Memory B cell (primary cell): ENCODE measurements at regions not wholly inside any gene's neighbourhood (a gene's known extent, or its start where the extent isn't known, plus 50 kb on each side); places are given as distances from the start of the nearest gene placed in this dataset.

Experiments
- ATAC-seq: fragments of 150-1000 bp; cut with Tn5 transposase; 2 replicates; pipeline ENCODE4 v1.10.0; 2021; ENCODE audit warnings: low read depth, mild to moderate bottlenecking, moderate library complexity
- DNase-seq, 2 donors: peaks; one replicate each; pipeline ENCODE4 v3.0.0; 2022; ENCODE audit warnings: low spot score in 2 of 2
- H3K27ac Mint-ChIP-seq: one replicate; pipeline ENCODE4 v1.8.0; 2022; ENCODE audit warnings: mild to moderate bottlenecking, moderate library complexity, mixed read lengths
- H3K27me3 Mint-ChIP-seq: one replicate; pipeline ENCODE4 v1.8.0; 2022; ENCODE audit warnings: mixed read lengths
- H3K36me3 Mint-ChIP-seq: one replicate; pipeline ENCODE4 v1.8.0; 2022; ENCODE audit warnings: mild to moderate bottlenecking, mixed read lengths
- H3K4me1 Mint-ChIP-seq: one replicate; pipeline ENCODE4 v1.8.0; 2022; ENCODE audit warnings: mixed read lengths
- H3K4me3 Mint-ChIP-seq: one replicate; pipeline ENCODE4 v1.8.0; 2022; ENCODE audit warnings: mild to moderate bottlenecking, moderate library complexity, mixed read lengths
- H3K9me3 Mint-ChIP-seq: one replicate; pipeline ENCODE4 v1.8.0; 2022; ENCODE audit warnings: mixed read lengths

DNA sequence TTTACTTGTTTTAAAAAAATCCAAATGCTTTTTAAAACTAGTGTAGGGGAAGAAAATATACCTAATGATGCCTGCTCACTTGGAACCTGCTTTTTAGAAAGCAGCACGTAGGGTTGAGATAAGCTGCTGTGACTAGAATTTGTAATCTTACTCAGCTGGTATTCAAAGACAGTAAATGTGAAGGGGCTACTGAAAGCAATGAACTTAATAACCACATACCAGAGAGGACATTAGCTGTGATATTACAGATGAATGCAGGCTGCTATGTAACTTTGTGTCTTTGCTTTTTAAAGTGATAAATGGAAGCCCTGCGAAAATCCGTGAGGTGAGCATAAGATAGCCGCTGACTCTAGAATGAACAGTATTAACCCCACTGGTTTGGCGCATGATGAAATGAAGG, 124.1 kb downstream of the TRIML1 start:
- Mint-ChIP-seq H3K9me3 (peaks cover 10% of the 10 kb centered on the region), H3K4me1 (no peaks in the 10 kb centered on the region), H3K27me3 (no peaks in the 10 kb centered on the region), H3K36me3 (no peaks in the 10 kb centered on the region), H3K27ac (no peak overlapping the region), H3K4me3 (no peak overlapping the region)
- DNase-seq = no peak
- ATAC-seq = no peak

DNA sequence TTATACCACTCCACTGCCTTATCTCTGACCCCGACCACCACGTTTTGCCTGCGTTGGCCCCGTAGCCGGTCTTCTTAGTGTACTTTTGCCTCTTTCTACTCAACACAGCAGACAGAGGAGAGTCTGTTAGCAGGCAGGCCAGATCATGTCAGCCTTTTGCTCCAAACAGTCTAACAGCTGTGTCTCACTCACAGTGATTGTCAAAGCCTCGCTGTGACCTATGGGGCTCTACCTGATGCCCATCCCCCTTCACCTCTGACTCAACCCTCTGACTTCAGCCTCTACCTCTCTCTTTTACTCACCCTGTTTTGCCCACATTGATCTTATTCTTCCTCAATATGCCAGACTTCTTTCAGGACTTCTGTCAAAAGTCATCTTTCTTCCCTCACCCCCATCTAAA, 127.1 kb downstream of the TRIML1 start:
- H3K36me3 Mint-ChIP-seq = no peaks in the 10 kb centered on the region
- H3K27me3 Mint-ChIP-seq = no peaks in the 10 kb centered on the region
- no peak for ATAC-seq
- peaks cover 10% of the 10 kb centered on the region for H3K9me3 Mint-ChIP-seq
- H3K4me1 Mint-ChIP-seq = no peaks in the 10 kb centered on the region
- no peak overlapping the region for H3K27ac Mint-ChIP-seq
- no peak overlapping the region for H3K4me3 Mint-ChIP-seq
- DNase-seq = no peak

DNA sequence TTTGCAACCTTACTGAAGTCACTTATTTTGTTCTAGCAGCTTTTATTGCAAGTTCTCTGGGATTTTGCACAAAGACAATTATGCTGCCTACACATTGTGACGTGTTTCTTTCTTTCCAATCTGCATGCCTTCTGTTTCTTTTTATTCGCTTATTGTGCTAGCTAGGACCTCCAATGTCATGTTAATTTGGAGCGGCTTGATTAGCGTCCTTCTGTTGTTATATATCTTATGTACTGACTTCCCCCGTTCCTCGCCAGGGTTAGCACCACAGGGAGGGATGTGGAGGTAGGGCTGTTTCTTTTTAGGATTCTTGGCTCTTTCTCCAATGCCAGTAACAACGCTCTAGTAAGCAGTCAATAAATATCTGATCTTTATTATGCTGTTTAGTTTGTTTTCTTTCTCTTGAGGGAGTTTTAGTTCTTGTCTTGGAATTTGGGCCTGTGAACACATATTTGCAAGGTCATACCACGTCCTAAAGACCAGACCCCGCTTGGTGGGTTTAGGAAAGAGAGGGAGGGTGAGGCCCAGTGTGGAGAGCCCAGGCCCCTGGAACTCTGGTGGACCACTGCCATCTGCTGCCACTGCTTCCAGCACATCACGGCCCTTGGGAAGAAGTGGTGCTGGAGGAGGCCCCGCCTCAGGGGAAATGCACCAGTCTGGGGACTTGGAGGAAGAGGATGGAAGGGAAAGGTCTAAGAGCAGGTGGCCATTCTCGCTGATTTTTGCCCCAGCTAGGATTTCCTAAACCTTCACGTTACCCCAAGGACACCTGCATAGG, 129.1 kb downstream of the TRIML1 start:
- Mint-ChIP-seq H3K4me3 (no peak overlapping the region), H3K27me3 (no peaks in the 10 kb centered on the region)
- no peak for ATAC-seq

DNA sequence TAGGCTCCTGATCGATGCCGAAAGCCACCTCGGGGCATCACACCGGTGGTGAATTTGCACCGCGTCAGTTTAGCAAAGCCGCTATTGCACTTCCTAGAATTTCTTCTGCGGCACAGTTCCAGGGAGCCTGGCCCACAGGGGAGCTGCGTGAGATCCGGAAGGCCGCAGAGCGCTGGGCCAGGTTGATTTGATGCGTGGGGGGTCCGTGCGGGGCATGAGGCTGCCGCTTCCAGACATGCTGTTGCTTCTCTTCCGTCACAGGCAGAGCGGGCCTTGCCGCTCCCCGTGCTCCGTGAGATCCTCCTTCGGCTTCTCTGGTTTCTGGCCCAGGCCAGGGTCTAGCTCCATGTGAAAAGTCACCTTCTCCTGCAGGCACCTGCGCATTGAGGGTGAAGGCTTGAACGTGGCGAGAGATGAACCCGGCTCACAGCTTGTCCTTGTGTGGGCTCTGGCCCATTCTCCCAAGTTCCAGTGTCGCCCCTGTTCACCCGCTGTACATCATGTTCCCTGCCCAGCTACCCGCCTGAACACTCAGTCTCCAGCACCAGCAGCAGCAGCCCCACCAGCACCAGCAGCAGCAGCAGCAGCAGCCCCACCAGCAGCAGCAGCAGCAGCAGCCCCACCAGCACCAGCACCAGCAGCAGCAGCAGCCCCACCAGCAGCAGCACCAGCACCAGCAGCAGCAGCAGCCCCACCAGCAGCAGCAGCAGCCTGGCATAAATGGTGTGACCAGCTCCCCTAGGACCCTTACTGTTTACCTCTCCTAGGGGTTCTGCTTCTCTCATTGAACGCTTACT, 131.2 kb downstream of the TRIML1 start:
- no peaks in the 10 kb centered on the region for H3K27me3 Mint-ChIP-seq
- DNase-seq (no peak), ATAC-seq (no peak)
- no peak overlapping the region for H3K27ac Mint-ChIP-seq
- no peak overlapping the region for H3K4me3 Mint-ChIP-seq
- peaks cover 7% of the 10 kb centered on the region for H3K9me3 Mint-ChIP-seq
- no peaks in the 10 kb centered on the region for H3K36me3 Mint-ChIP-seq
- no peaks in the 10 kb centered on the region for H3K4me1 Mint-ChIP-seq

More for the DNA sequence above, 129.1 kb downstream of the TRIML1 start:
- H3K4me1 Mint-ChIP-seq = no peaks in the 10 kb centered on the region
- peaks cover 10% of the 10 kb centered on the region for H3K9me3 Mint-ChIP-seq
- DNase-seq = no peak
- no peak overlapping the region for H3K27ac Mint-ChIP-seq
- no peaks in the 10 kb centered on the region for H3K36me3 Mint-ChIP-seq

DNA sequence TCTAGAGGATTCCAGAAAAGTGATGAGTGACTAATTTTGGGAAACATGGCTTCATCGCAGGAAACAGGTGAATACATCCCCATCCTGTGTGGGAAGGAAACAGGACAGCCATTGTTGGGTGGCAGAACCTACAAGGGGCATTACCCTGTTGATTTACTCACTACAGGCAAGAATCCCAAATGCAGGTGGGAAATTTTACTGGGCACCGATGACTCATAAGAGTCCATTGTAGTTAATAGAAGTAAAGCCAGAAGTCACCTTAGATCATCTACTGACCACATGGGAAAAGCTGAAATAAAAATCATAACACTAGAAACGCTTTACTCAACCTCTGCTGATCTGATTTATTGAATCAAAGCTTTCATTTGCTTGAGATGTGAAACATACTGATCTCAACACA, 136.4 kb downstream of the TRIML1 start:
- Mint-ChIP-seq H3K36me3 (no peaks in the 10 kb centered on the region), H3K9me3 (peaks cover 1% of the 10 kb centered on the region), H3K27me3 (peaks cover 2% of the 10 kb centered on the region), H3K4me1 (no peaks in the 10 kb centered on the region), H3K27ac (no peak overlapping the region), H3K4me3 (no peak overlapping the region)
- ATAC-seq (no peak), DNase-seq (no peak)

DNA sequence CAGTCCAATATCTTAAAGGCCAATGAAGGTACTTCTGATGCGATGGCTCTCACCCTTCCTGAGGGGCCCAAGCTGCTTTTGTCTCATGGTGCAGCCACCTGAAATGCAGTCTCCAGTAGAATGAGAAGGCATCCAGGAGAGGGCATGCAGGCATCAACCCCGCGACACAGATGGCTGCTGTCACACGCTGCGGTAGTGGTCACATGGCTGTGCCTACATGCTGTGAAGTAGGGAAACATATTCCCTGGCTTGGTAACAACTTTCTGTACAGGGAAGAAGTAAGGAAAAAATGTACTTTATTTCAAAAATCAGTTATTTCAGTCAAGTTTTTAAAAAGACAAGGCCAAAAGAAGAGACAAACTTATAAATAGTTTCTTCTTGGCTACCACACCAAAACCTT, 139.9 kb downstream of the TRIML1 start:
- peaks cover 2% of the 10 kb centered on the region for H3K27me3 Mint-ChIP-seq
- H3K4me3 Mint-ChIP-seq = no peak overlapping the region
- DNase-seq (no peak), ATAC-seq (no peak)
- H3K9me3 Mint-ChIP-seq = peaks cover 1% of the 10 kb centered on the region
- H3K27ac Mint-ChIP-seq = no peak overlapping the region
- no peaks in the 10 kb centered on the region for H3K36me3 Mint-ChIP-seq
- H3K4me1 Mint-ChIP-seq = no peaks in the 10 kb centered on the region

DNA sequence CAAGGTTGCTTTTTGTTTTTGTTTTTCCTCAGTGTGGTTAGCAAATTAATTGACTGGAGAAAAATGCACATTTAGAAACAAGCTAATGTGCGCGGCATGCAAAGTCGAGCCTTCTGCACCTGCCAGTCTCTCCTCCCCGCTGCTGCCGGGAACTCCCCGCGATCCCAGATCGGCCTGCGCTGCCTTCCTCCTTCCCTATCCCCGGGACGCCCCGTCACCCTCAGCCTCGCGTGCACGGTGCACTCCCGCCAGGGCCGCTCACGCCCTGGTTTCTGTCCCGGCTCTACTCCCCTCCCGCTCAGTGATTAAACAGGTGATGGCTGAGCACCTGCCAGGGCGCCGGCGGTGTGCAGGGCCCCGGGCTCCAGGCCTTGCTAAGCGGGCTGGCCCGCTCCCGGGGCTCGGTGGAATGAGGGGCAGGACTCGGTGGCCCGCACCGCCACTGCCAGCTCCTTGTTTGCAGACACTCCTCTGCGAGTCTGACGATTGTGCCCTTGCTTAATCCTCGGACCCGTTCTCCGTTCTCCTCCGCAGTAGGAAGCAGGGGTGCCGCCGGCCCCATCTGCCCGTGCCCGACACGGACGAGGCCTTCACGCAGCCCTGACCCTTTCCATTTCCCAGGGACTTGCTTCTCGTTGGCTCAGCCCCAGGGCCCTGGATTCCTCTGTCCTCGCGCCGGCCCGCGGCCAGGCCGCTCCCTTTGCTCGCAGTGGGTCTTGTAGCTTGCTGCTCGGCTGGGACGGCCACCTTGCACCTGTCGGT, 143.4 kb downstream of the TRIML1 start:
- Mint-ChIP-seq H3K27me3 (peaks cover 2% of the 10 kb centered on the region), H3K4me3 (no peak overlapping the region), H3K36me3 (no peaks in the 10 kb centered on the region), H3K27ac (no peak overlapping the region), H3K9me3 (peaks cover 3% of the 10 kb centered on the region), H3K4me1 (no peaks in the 10 kb centered on the region)
- ATAC-seq (no peak), DNase-seq (no peak)

DNA sequence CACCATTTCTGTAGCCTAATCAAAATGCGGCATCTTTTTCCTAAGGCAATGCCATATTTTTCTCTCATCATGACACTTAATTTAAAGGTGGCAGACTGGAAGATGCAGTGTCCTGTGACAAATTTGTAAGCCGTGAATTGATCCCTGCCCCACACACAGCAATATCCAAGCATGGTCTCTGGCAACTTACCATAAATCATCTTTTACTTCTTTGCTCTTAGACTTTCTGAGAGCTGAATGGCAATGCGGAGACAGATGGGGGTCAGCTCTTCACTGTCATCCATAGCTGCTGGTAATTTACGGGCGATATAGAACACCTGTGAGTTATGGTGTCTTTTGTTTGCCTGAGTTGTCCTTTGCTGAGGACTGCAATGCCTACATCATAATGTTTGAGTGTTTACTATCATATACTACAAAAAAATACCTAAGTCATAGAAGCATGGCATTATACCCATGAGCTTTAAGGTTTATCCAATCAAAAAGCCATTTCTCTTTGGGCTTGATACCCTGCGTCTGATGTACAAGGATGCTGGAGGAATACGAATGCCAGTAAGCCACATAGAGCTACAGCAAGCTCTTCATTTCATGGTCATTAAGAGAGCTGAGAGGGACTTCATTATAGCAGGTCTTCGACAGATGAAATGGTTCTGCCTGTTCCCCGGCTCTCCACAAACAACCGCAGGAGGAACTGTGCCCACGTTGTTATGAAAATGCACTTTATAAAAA, 148.1 kb downstream of the TRIML1 start:
- no peaks in the 10 kb centered on the region for H3K36me3 Mint-ChIP-seq
- H3K4me3 Mint-ChIP-seq = no peak overlapping the region
- peaks cover 5% of the 10 kb centered on the region for H3K9me3 Mint-ChIP-seq
- H3K27me3 Mint-ChIP-seq = no peaks in the 10 kb centered on the region
- H3K27ac Mint-ChIP-seq = no peak overlapping the region
- ATAC-seq = no peak
- no peak for DNase-seq
- H3K4me1 Mint-ChIP-seq = no peaks in the 10 kb centered on the region

DNA sequence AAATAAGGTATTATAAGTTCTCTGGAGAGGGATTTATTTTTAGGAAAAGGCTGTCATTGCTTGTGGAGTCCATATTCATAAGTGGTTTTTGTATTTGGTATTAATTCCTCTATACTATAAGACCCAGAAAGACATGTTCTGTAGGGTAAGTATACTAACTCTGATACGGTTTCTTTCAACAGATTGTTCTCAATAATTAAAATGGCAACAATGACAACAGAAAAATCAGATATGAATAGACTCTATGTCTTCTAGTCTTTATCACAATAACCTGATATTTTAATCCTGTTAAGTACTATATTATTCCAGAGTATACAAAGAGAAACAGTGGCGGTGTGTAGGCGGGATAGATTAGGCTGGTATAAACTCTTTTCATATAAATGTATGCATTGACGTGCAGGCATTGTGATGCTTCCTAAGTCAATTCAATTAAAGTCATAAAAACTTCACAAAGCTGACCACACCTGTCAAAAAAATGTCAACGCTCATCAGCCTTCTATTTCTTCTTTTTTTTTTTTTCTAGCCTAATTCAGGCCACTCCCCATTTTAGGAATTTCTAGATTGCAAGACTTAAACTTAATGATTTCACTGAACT, 150.4 kb downstream of the TRIML1 start:
- no peaks in the 10 kb centered on the region for H3K36me3 Mint-ChIP-seq
- no peak overlapping the region for H3K27ac Mint-ChIP-seq
- peaks cover 5% of the 10 kb centered on the region for H3K9me3 Mint-ChIP-seq
- DNase-seq (no peak), ATAC-seq (no peak)
- no peaks in the 10 kb centered on the region for H3K4me1 Mint-ChIP-seq
- no peaks in the 10 kb centered on the region for H3K27me3 Mint-ChIP-seq
- H3K4me3 Mint-ChIP-seq = no peak overlapping the region

DNA sequence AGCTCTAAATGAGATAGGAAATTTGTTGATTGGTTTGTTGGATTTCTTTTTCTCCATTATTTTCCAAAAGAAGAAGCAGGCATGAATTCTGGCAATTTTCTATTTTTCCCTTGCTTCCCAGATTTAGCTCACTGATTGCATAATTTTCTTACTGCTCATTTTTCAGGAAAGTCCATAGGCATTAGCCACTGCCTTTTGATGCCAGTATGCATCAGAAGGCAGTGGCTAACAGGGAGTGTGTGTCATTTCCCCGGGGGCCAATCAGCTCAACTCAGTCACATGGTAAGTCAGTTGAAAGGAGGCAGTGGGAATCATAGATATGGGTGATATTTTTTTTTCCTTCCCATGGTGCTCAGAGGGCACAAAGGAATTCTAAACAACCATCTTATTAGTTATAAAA, 156.7 kb downstream of the TRIML1 start:
- H3K4me1 Mint-ChIP-seq = no peaks in the 10 kb centered on the region
- no peaks in the 10 kb centered on the region for H3K36me3 Mint-ChIP-seq
- no peak overlapping the region for H3K27ac Mint-ChIP-seq
- DNase-seq (no peak), ATAC-seq (no peak)
- H3K9me3 Mint-ChIP-seq = no peaks in the 10 kb centered on the region
- H3K4me3 Mint-ChIP-seq = no peak overlapping the region
- H3K27me3 Mint-ChIP-seq = no peaks in the 10 kb centered on the region

DNA sequence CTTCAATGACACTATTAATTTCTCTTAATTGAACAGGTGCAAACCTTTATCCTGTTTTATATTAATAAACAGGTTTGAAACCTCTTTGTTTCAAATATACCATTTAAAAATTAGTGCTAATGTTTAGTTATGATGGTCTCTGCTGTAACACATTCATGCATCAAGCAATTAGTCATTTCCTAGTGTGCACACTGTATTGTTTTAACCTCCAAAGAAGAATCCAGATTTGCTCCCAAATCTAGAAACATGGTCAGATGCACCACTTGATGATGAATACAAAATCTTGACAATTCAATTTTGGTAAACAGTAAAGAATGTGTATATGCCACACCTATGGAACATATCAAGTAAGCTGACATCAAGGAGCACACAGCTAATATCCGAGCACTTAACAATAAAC, 157.1 kb downstream of the TRIML1 start:
- no peaks in the 10 kb centered on the region for H3K27me3 Mint-ChIP-seq
- H3K36me3 Mint-ChIP-seq = no peaks in the 10 kb centered on the region
- no peak overlapping the region for H3K4me3 Mint-ChIP-seq
- H3K27ac Mint-ChIP-seq = no peak overlapping the region
- DNase-seq = no peak
- no peaks in the 10 kb centered on the region for H3K9me3 Mint-ChIP-seq
- H3K4me1 Mint-ChIP-seq = no peaks in the 10 kb centered on the region
- ATAC-seq = no peak

DNA sequence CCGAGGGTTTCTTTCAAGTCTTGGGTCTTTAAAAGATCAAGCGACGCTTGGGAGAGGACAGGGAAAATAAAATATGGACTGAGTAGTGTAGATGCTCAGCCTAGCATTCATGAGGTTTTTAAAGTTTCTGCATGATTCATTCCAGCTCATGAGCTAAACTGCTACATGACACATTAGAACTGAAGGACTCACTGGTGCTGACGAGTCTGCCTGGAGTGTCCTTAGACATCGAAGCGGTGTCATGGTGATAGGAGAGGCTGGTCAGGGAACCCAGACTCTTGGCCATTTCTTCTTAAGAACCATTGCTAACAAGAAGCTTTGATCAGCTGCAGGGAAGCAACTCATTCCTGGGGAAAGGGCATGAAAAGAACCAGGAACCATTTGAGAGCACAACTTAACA, 158.6 kb downstream of the TRIML1 start:
- Mint-ChIP-seq H3K9me3 (no peaks in the 10 kb centered on the region), H3K4me1 (no peaks in the 10 kb centered on the region), H3K27ac (no peak overlapping the region), H3K4me3 (no peak overlapping the region), H3K27me3 (no peaks in the 10 kb centered on the region), H3K36me3 (no peaks in the 10 kb centered on the region)
- ATAC-seq (no peak), DNase-seq (no peak)

DNA sequence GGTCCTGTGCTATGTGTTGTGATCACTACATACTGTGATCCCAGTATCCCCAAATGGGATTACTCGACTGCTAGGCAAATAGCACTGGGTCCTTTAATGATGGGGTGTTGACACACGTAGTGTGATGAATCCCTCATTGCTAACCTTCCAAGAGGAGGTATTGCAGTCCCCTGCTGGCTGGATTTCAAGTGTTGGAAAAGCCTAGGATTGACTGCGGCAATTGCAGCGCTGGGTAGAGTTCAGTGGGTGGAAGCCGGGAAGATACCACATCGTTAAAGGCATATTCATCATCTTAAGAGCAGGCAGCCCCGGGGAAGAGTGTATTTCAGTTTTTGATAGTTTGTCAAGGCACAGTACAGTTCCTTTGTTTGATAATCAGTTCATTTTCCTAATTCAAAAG, 159.9 kb downstream of the TRIML1 start:
- no peak overlapping the region for H3K27ac Mint-ChIP-seq
- ATAC-seq = no peak
- no peaks in the 10 kb centered on the region for H3K36me3 Mint-ChIP-seq
- no peak overlapping the region for H3K4me3 Mint-ChIP-seq
- H3K4me1 Mint-ChIP-seq = no peaks in the 10 kb centered on the region
- H3K27me3 Mint-ChIP-seq = no peaks in the 10 kb centered on the region
- no peak for DNase-seq
- no peaks in the 10 kb centered on the region for H3K9me3 Mint-ChIP-seq
